ENCODE measurements at regions not wholly inside any gene's neighbourhood (a gene's known extent, or its start where the extent isn't known, plus 50 kb on each side); places are given as distances from the start of the nearest gene placed in this dataset.

- ATAC-seq (ENCODE audit: low read depth in 2 of 2): no peak
- Mint-ChIP-seq H3K36me3 (no peaks in the 10 kb centered on the region), H3K27ac (no peak overlapping the region), H3K9me3 (peaks cover 0 to 14% (median 4%) of the 10 kb centered on the region in 7 donors), H3K4me1 (no peaks in the 10 kb centered on the region), H3K4me3 (no peak overlapping the region), H3K27me3 (peaks cover 0 to 11% (median 7%) of the 10 kb centered on the region in 3 donors)
- no peak for DNase-seq
These were observed 60.5 kb downstream of the NR2F2 start for GRCh38 chr15:96390986-96391385.

GRCh38 chr15:96392380-96393208 lies 62.1 kb downstream of the NR2F2 start:
- Mint-ChIP-seq H3K4me3 (no peak overlapping the region), H3K9me3 (peaks cover 0 to 14% (median 5%) of the 10 kb centered on the region in 7 donors), H3K27me3 (peaks cover 0 to 14% (median 7%) of the 10 kb centered on the region in 3 donors), H3K36me3 (no peaks in the 10 kb centered on the region), H3K4me1 (no peaks in the 10 kb centered on the region), H3K27ac (no peak overlapping the region)
- DNase-seq (no peak), ATAC-seq (ENCODE audit: low read depth in 2 of 2) (no peak)

GRCh38 chr15:96393209-96393513 lies 62.7 kb downstream of the NR2F2 start:
- no peak overlapping the region for H3K4me3 Mint-ChIP-seq
- no peaks in the 10 kb centered on the region for H3K4me1 Mint-ChIP-seq
- peaks cover 0 to 14% (median 4%) of the 10 kb centered on the region in 7 donors for H3K9me3 Mint-ChIP-seq
- DNase-seq: no peak
- H3K27me3 Mint-ChIP-seq: peaks cover 0 to 14% (median 7%) of the 10 kb centered on the region in 3 donors
- H3K27ac Mint-ChIP-seq: no peak overlapping the region
- H3K36me3 Mint-ChIP-seq: no peaks in the 10 kb centered on the region
- ATAC-seq (ENCODE audit: low read depth in 2 of 2): no peak

- DNase-seq (no peak), ATAC-seq (ENCODE audit: low read depth in 2 of 2) (no peak)
- H3K27me3 Mint-ChIP-seq: peaks cover 0 to 18% (median 7%) of the 10 kb centered on the region in 3 donors
- H3K27ac Mint-ChIP-seq: no peak overlapping the region
- peaks cover 2 to 9% (median 5%) of the 10 kb centered on the region in 7 donors for H3K9me3 Mint-ChIP-seq
- no peaks in the 10 kb centered on the region for H3K36me3 Mint-ChIP-seq
- no peak overlapping the region for H3K4me3 Mint-ChIP-seq
- no peaks in the 10 kb centered on the region for H3K4me1 Mint-ChIP-seq
These were observed 65.2 kb downstream of the NR2F2 start for GRCh38 chr15:96395687-96396086.

GRCh38 chr15:96398776-96399175 lies 68.3 kb downstream of the NR2F2 start:
- DNase-seq: no peak
- no peak overlapping the region for H3K27ac Mint-ChIP-seq
- H3K9me3 Mint-ChIP-seq: peaks cover 0 to 6% (median 3%) of the 10 kb centered on the region in 7 donors
- no peaks in the 10 kb centered on the region for H3K36me3 Mint-ChIP-seq
- peaks cover 0 to 13% (median 7%) of the 10 kb centered on the region in 3 donors for H3K27me3 Mint-ChIP-seq
- H3K4me3 Mint-ChIP-seq: no peak overlapping the region
- H3K4me1 Mint-ChIP-seq: no peaks in the 10 kb centered on the region
- ATAC-seq (ENCODE audit: low read depth in 2 of 2): no peak

GRCh38 chr15:96402403-96402802 lies 71.9 kb downstream of the NR2F2 start:
- ATAC-seq (ENCODE audit: low read depth in 2 of 2) (no peak), DNase-seq (no peak)
- Mint-ChIP-seq H3K27me3 (peaks cover 14 to 32% (median 19%) of the 10 kb centered on the region in 3 donors), H3K4me3 (no peak overlapping the region), H3K9me3 (peaks cover 0 to 7% (median under 1%) of the 10 kb centered on the region in 7 donors), H3K36me3 (no peaks in the 10 kb centered on the region), H3K27ac (no peak overlapping the region), H3K4me1 (no peaks in the 10 kb centered on the region)

- H3K4me1 Mint-ChIP-seq: no peaks in the 10 kb centered on the region
- no peak overlapping the region for H3K4me3 Mint-ChIP-seq
- H3K36me3 Mint-ChIP-seq: no peaks in the 10 kb centered on the region
- H3K27ac Mint-ChIP-seq: no peak overlapping the region
- peaks cover 18 to 38% (median 25%) of the 10 kb centered on the region in 3 donors for H3K27me3 Mint-ChIP-seq
- ATAC-seq (ENCODE audit: low read depth in 2 of 2) (no peak), DNase-seq (no peak)
- peaks cover 0 to 10% (median 2%) of the 10 kb centered on the region in 7 donors for H3K9me3 Mint-ChIP-seq
These were observed 72.6 kb downstream of the NR2F2 start for GRCh38 chr15:96403071-96403470.

- DNase-seq (no peak), ATAC-seq (ENCODE audit: low read depth in 2 of 2) (no peak)
- H3K27me3 Mint-ChIP-seq: peaks cover 18 to 41% (median 34%) of the 10 kb centered on the region in 3 donors
- peaks cover 0 to 10% (median 2%) of the 10 kb centered on the region in 7 donors for H3K9me3 Mint-ChIP-seq
- H3K4me3 Mint-ChIP-seq: no peak overlapping the region
- H3K36me3 Mint-ChIP-seq: no peaks in the 10 kb centered on the region
- H3K27ac Mint-ChIP-seq: no peak overlapping the region
- peaks cover 0 to 1% (median 0%) of the 10 kb centered on the region in 3 donors for H3K4me1 Mint-ChIP-seq
These were observed 73.4 kb downstream of the NR2F2 start for GRCh38 chr15:96403932-96404331.

- DNase-seq (no peak), ATAC-seq (ENCODE audit: low read depth in 2 of 2) (no peak)
- H3K27ac Mint-ChIP-seq: no peak overlapping the region
- H3K36me3 Mint-ChIP-seq: no peaks in the 10 kb centered on the region
- peaks cover 18 to 47% (median 40%) of the 10 kb centered on the region in 3 donors for H3K27me3 Mint-ChIP-seq
- no peak overlapping the region for H3K4me3 Mint-ChIP-seq
- H3K9me3 Mint-ChIP-seq: peaks cover 0 to 10% (median 0%) of the 10 kb centered on the region in 7 donors
- peaks cover 0 to 4% (median 0%) of the 10 kb centered on the region in 3 donors for H3K4me1 Mint-ChIP-seq
These were observed 74.1 kb downstream of the NR2F2 start for GRCh38 chr15:96404560-96404959.

GRCh38 chr15:96406291-96406690 lies 75.8 kb downstream of the NR2F2 start:
- DNase-seq: no peak
- Mint-ChIP-seq H3K27ac (no peak overlapping the region), H3K9me3 (peaks cover 0 to 10% (median 2%) of the 10 kb centered on the region in 7 donors), H3K36me3 (no peaks in the 10 kb centered on the region), H3K27me3 (peaks cover 30 to 65% (median 58%) of the 10 kb centered on the region in 3 donors), H3K4me3 (no peak overlapping the region), H3K4me1 (peaks cover 0 to 4% (median 0%) of the 10 kb centered on the region in 3 donors)
- ATAC-seq (ENCODE audit: low read depth in 2 of 2): no peak

GRCh38 chr15:96406701-96407100 lies 76.2 kb downstream of the NR2F2 start:
- no peak overlapping the region for H3K4me3 Mint-ChIP-seq
- H3K4me1 Mint-ChIP-seq: peaks cover 0 to 4% (median 0%) of the 10 kb centered on the region in 3 donors
- H3K9me3 Mint-ChIP-seq: peaks cover 0 to 10% (median 2%) of the 10 kb centered on the region in 7 donors
- no peak for ATAC-seq (ENCODE audit: low read depth in 2 of 2)
- no peak for DNase-seq
- H3K27ac Mint-ChIP-seq: no peak overlapping the region
- no peaks in the 10 kb centered on the region for H3K36me3 Mint-ChIP-seq
- peaks cover 34 to 69% (median 62%) of the 10 kb centered on the region in 3 donors for H3K27me3 Mint-ChIP-seq

- peaks cover 42 to 77% (median 70%) of the 10 kb centered on the region in 3 donors for H3K27me3 Mint-ChIP-seq
These were observed 77.0 kb downstream of the NR2F2 start for GRCh38 chr15:96407482-96407881.

GRCh38 chr15:96408591-96409183 lies 78.2 kb downstream of the NR2F2 start:
- H3K4me3 Mint-ChIP-seq: no peak overlapping the region
- ATAC-seq (ENCODE audit: low read depth in 2 of 2): no peak
- H3K9me3 Mint-ChIP-seq: peaks cover 0 to 8% (median 2%) of the 10 kb centered on the region in 7 donors
- H3K27ac Mint-ChIP-seq: no peak overlapping the region
- H3K36me3 Mint-ChIP-seq: no peaks in the 10 kb centered on the region
- peaks cover 0 to 4% (median 0%) of the 10 kb centered on the region in 3 donors for H3K4me1 Mint-ChIP-seq
- DNase-seq: no peak
- peaks cover 51 to 89% (median 80%) of the 10 kb centered on the region in 3 donors for H3K27me3 Mint-ChIP-seq

More at GRCh38 chr15:96407482-96407881, 77.0 kb downstream of the NR2F2 start:
- DNase-seq (no peak), ATAC-seq (ENCODE audit: low read depth in 2 of 2) (no peak)
- peaks cover 0 to 8% (median 2%) of the 10 kb centered on the region in 7 donors for H3K9me3 Mint-ChIP-seq
- peaks cover 0 to 4% (median 0%) of the 10 kb centered on the region in 3 donors for H3K4me1 Mint-ChIP-seq
- peak overlapping the region in 1 of 8 donors; percentile 16 for H3K4me3 Mint-ChIP-seq
- peak overlapping the region in 1 of 6 donors; percentile 50 for H3K27ac Mint-ChIP-seq
- H3K36me3 Mint-ChIP-seq: no peaks in the 10 kb centered on the region

Measured in naive B cell (primary cell).